Liver (tissue), 8 donors: ENCODE measurements at regions not wholly inside any gene's neighbourhood (a gene's known extent, or its start where the extent isn't known, plus 50 kb on each side); places are given as distances from the start of the nearest gene placed in this dataset.

ENCODE experiments used
- DNase-seq: peaks from one replicate; pipeline ENCODE4 v3.0.0-alpha.2; 2017; ENCODE audit warnings: low spot score
- H3K27ac ChIP-seq, 2 donors: one replicate each; pipeline ENCODE4 v1.7.0; 2013; ENCODE audit warnings: inconsistent platforms in 2 of 2, low read length in 2 of 2, control low read depth in 1 of 2, low read depth in 1 of 2, mild to moderate bottlenecking in 1 of 2
- H3K27me3 ChIP-seq, 4 donors: one replicate each; pipeline versions ENCODE4 v1.6.1 to v1.7.0; 2013; ENCODE audit warnings: low read length in 3 of 4, inconsistent platforms in 1 of 4, mild to moderate bottlenecking in 1 of 4, moderate library complexity in 1 of 4; ENCODE audit not compliant: control insufficient read depth in 4 of 4, insufficient read depth in 4 of 4
- H3K36me3 ChIP-seq, 4 donors: one replicate each; pipeline versions ENCODE4 v1.6.1 to v1.7.0; 2013; ENCODE audit warnings: low read length in 3 of 4, mild to moderate bottlenecking in 3 of 4, low read depth in 1 of 4, moderate library complexity in 1 of 4; ENCODE audit not compliant: control insufficient read depth in 4 of 4, insufficient read depth in 3 of 4
- H3K4me1 ChIP-seq, 4 donors: one replicate each; pipeline versions ENCODE4 v1.6.1 to v1.7.0; 2013; ENCODE audit warnings: low read length in 3 of 4, mild to moderate bottlenecking in 3 of 4, moderate library complexity in 1 of 4; ENCODE audit not compliant: control insufficient read depth in 4 of 4, insufficient read depth in 4 of 4
- H3K4me3 ChIP-seq, 3 donors: one replicate each; pipeline versions ENCODE4 v1.6.1 to v1.7.0; 2013; ENCODE audit warnings: low read length in 3 of 3, control low read depth in 1 of 3, low read depth in 1 of 3, mild to moderate bottlenecking in 1 of 3
- H3K9ac ChIP-seq, 2 donors: one replicate each; pipeline ENCODE4 v1.7.0; 2013; ENCODE audit warnings: low read length in 2 of 2, mild to moderate bottlenecking in 2 of 2, moderate library complexity in 2 of 2, control low read depth in 1 of 2, low read depth in 1 of 2
- H3K9me3 ChIP-seq, 4 donors: one replicate each; pipeline versions ENCODE4 v1.6.1 to v1.7.0; 2013; ENCODE audit warnings: low read length in 3 of 4; ENCODE audit not compliant: control insufficient read depth in 4 of 4
- ATF3 ChIP-seq: IDR thresholded peaks from 2 replicates; pipeline ENCODE4 v1.6.1; 2016; ENCODE audit warnings: antibody characterized with exemption
- CTCF ChIP-seq: fragments of 150-350 bp; IDR thresholded peaks from 2 replicates; pipeline ENCODE4 v1.5.1; 2017; ENCODE audit warnings: improper control_type of control experiment, low read depth, low read length; ENCODE audit not compliant: missing input control
- EGR1 ChIP-seq, 2 donors: IDR thresholded peaks; 2 replicates each; pipeline ENCODE4 v1.6.1; 2016 to 2018; ENCODE audit warnings: antibody characterized with exemption in 2 of 2, low read depth in 2 of 2
- FOXA1 ChIP-seq: IDR thresholded peaks from 2 replicates; pipeline ENCODE4 v1.6.1; 2016; ENCODE audit warnings: antibody characterized with exemption
- FOXA2 ChIP-seq: IDR thresholded peaks from 2 replicates; pipeline ENCODE4 v1.6.1; 2016; ENCODE audit warnings: antibody characterized with exemption
- GABPA ChIP-seq, 2 donors: IDR thresholded peaks in 1 of 2; conservative IDR thresholded peaks in 1 of 2; 2 replicates each; pipeline ENCODE4 v1.6.1; 2016; ENCODE audit warnings: antibody characterized with exemption in 2 of 2, mild to moderate bottlenecking in 1 of 2, moderate library complexity in 1 of 2
- HNF4A ChIP-seq, 2 donors: conservative IDR thresholded peaks; 2 replicates each; pipeline ENCODE4 v1.6.1; 2016; ENCODE audit warnings: antibody characterized with exemption in 2 of 2, mild to moderate bottlenecking in 2 of 2
- HNF4G ChIP-seq: IDR thresholded peaks from 2 replicates; pipeline ENCODE4 v1.6.1; 2016; ENCODE audit warnings: antibody characterized with exemption
- JUND ChIP-seq, 2 donors: IDR thresholded peaks; 2 replicates each; pipeline ENCODE4 v1.6.1; 2016; ENCODE audit warnings: antibody characterized with exemption in 2 of 2
- MAX ChIP-seq: IDR thresholded peaks from 2 replicates; pipeline ENCODE4 v1.6.1; 2016; ENCODE audit warnings: antibody characterized with exemption
- NR2F2 ChIP-seq: IDR thresholded peaks from 2 replicates; pipeline ENCODE4 v1.6.1; 2016; ENCODE audit warnings: antibody characterized with exemption
- RAD21 ChIP-seq, 2 donors: IDR thresholded peaks; 2 replicates each; pipeline ENCODE4 v1.6.1; 2016; ENCODE audit warnings: antibody characterized with exemption in 2 of 2, mild to moderate bottlenecking in 2 of 2
- REST ChIP-seq: IDR thresholded peaks from 2 replicates; pipeline ENCODE4 v1.6.1; 2016; ENCODE audit warnings: antibody characterized with exemption, mild to moderate bottlenecking
- RXRA ChIP-seq, 2 donors: IDR thresholded peaks; 2 replicates each; pipeline ENCODE4 v1.6.1; 2017 to 2018; ENCODE audit warnings: antibody characterized with exemption in 2 of 2, mild to moderate bottlenecking in 1 of 2
- SP1 ChIP-seq: IDR thresholded peaks from 2 replicates; pipeline ENCODE4 v1.6.1; 2018; ENCODE audit warnings: antibody characterized with exemption, mild to moderate bottlenecking
- TAF1 ChIP-seq: conservative IDR thresholded peaks from 2 replicates; pipeline ENCODE4 v1.6.1; 2016; ENCODE audit warnings: antibody characterized with exemption, mild to moderate bottlenecking
- YY1 ChIP-seq: IDR thresholded peaks from 2 replicates; pipeline ENCODE4 v1.6.1; 2016; ENCODE audit warnings: antibody characterized with exemption, mild to moderate bottlenecking
- ZBTB33 ChIP-seq: IDR thresholded peaks from 2 replicates; pipeline ENCODE4 v1.6.1; 2016; ENCODE audit warnings: antibody characterized with exemption
- WGBS: extraction: QIAGEN DNeasy Blood & Tissue Kit; methylation state at CpG from one replicate; pipeline ENCODE4 v1.1.7; 2013; 5-methylcytosine and 5-hydroxymethylcytosine counted together
- donor health status: healthy.
- donor health status: healthy.
- donor health status: healthy.
- donor health status: healthy.
- donor health status: healthy.

GRCh38 chrX:36908801-36909675, 99.1 kb upstream of the FAM47C start:
- peaks cover 0 to 7% (median 3%) of the 10 kb centered on the region in 4 donors for H3K4me1 ChIP-seq
- no peak overlapping the region for H3K9ac ChIP-seq
- DNase-seq, result no peak
- no peaks in the 10 kb centered on the region for H3K36me3 ChIP-seq
- H3K27me3 ChIP-seq, result no peaks in the 10 kb centered on the region
- no peaks in the 10 kb centered on the region for H3K9me3 ChIP-seq
- 21% methylated on average over 6 of the region's 6 CpGs for WGBS
- peak overlapping the region in 1 of 2 donors; percentile 25 for H3K27ac ChIP-seq
- H3K4me3 ChIP-seq, result no peak overlapping the region
- TF ChIP-seq SP1 (no peak), RXRA (IDR thresholded peaks at IDR 0.05) (no peak), CTCF (peak; percentile 48), TAF1 (no peak), RAD21 (IDR thresholded peaks at IDR 0.05) (peak; percentile 66 to 79), FOXA2 (no peak), NR2F2 (no peak), GABPA (IDR thresholded peaks at IDR 0.05 in 1 of 2, conservative IDR thresholded peaks at IDR 0.05 in 1 of 2) (no peak), FOXA1 (no peak), HNF4G (no peak), YY1 (no peak), EGR1 (IDR thresholded peaks at IDR 0.05; ENCODE audit: low read depth in 2 of 2) (no peak), MAX (no peak), HNF4A (conservative IDR thresholded peaks at IDR 0.05) (no peak)

- peak; percentile 42 for TF ChIP-seq YY1
- TF ChIP-seq HNF4G, result peak; percentile 58
- peak; percentile 34 to 73 for TF ChIP-seq EGR1 (IDR thresholded peaks at IDR 0.05; ENCODE audit: low read depth in 2 of 2)
- peak; percentile 8 to 12 for TF ChIP-seq RAD21 (IDR thresholded peaks at IDR 0.05)
- TF ChIP-seq MAX, result peak; percentile 93
- peak; percentile 81 for TF ChIP-seq SP1
- TF ChIP-seq JUND (IDR thresholded peaks at IDR 0.05), result peak in 1 of 2 donors; percentile 51
- TF ChIP-seq FOXA1, result no peak
- peak; percentile 35 for TF ChIP-seq NR2F2
- TF ChIP-seq ZBTB33, result peak; percentile 57
- peak; percentile 42 for TF ChIP-seq ATF3
- no peak for TF ChIP-seq REST
- peak in 1 of 2 donors; percentile 19 for TF ChIP-seq GABPA (IDR thresholded peaks at IDR 0.05 in 1 of 2, conservative IDR thresholded peaks at IDR 0.05 in 1 of 2)
- TF ChIP-seq FOXA2, result peak; percentile 15
- no peak for TF ChIP-seq CTCF
- peak; percentile 91 for TF ChIP-seq HNF4A (conservative IDR thresholded peaks at IDR 0.05)
- TF ChIP-seq RXRA (IDR thresholded peaks at IDR 0.05), result peak; percentile 90 to 93
- TF ChIP-seq TAF1, result no peak
- H3K27ac ChIP-seq, result peak overlapping the region; percentile 25 to 35
- peaks cover 0 to 7% (median 3%) of the 10 kb centered on the region in 4 donors for H3K4me1 ChIP-seq
- 26% methylated on average over 4 of the region's 4 CpGs for WGBS
- H3K9me3 ChIP-seq, result no peaks in the 10 kb centered on the region
- no peak overlapping the region for H3K9ac ChIP-seq
- no peaks in the 10 kb centered on the region for H3K27me3 ChIP-seq
- no peak overlapping the region for H3K4me3 ChIP-seq
- H3K36me3 ChIP-seq, result no peaks in the 10 kb centered on the region
- no peak for DNase-seq
Measured at GRCh38 chrX:36909676-36910030, 98.5 kb upstream of the FAM47C start.
